SK-N-MC (cell line): ENCODE measurements at regions not wholly inside any gene's neighbourhood (a gene's known extent, or its start where the extent isn't known, plus 50 kb on each side); places are given as distances from the start of the nearest gene placed in this dataset.

ENCODE experiments used
- EZH2 ChIP-seq: fragments of 200-600 bp; sonication (generic); IDR thresholded peaks from one replicate; pipeline ENCODE4 v1.6.1; 2017; ENCODE audit warnings: antibody characterized with exemption
- FOXP2 ChIP-seq: optimal IDR thresholded peaks from 2 replicates; pipeline ENCODE3; 2011; ENCODE audit warnings: mild to moderate bottlenecking, moderate library complexity; ENCODE audit not compliant: insufficient read depth; ENCODE audit errors: extremely low read length, control extremely low read depth
- POLR2AphosphoS5 ChIP-seq: IDR thresholded peaks from 2 replicates; pipeline ENCODE4 v1.6.1; 2012; ENCODE audit warnings: mild to moderate bottlenecking, low read depth, low read length, borderline replicate concordance

DNA sequence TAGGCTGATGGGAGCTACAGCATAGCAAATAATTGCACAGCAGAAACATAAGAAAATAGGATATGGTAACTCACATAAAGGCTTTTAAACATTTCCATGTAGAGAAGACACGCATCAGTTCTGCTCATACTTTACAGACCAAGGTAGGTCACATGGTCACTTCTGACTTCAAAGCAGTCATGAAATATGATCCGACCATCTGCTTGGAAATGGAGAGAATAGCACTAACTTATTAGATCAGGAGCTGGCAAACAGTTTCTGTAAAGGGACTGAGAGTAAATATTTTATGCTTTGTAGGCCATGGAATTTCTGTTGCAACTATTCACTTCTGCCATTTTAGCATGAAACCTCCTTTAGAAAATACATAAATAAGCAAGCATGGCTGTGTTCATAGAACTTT lies 936.6 kb upstream of the FANCL start:
- TF ChIP-seq EZH2, result no peak
- no peak for TF ChIP-seq POLR2AphosphoS5
- no peak for TF ChIP-seq FOXP2
